CD14-positive monocyte (primary cell): ENCODE measurements at regions not wholly inside any gene's neighbourhood (a gene's known extent, or its start where the extent isn't known, plus 50 kb on each side); places are given as distances from the start of the nearest gene placed in this dataset.

ENCODE experiments used
- DNase-seq, 3 donors: peaks; one replicate each; pipeline ENCODE4 v3.0.0-alpha.2; 2011 to 2022
- H2AFZ ChIP-seq: 2 replicates; pipeline ENCODE4 v1.6.0; 2012; ENCODE audit warnings: mild to moderate bottlenecking, low read depth, low read length, inconsistent platforms; ENCODE audit not compliant: insufficient read depth, poor library complexity, severe bottlenecking
- H3K27ac ChIP-seq, 2 donors: 1 replicate in 1 of 2; 2 replicates in 1 of 2; pipeline ENCODE4 v1.5.1; 2012 to 2013; ENCODE audit warnings: low read length in 2 of 2, control low read depth in 1 of 2, inconsistent platforms in 1 of 2, low read depth in 1 of 2, mild to moderate bottlenecking in 1 of 2
- H3K27me3 ChIP-seq, 2 donors: one replicate each; pipeline versions ENCODE4 v1.6.0 to v1.6.1; 2011 to 2013; ENCODE audit warnings: low read length in 2 of 2; ENCODE audit not compliant: control insufficient read depth in 2 of 2, insufficient read depth in 2 of 2
- H3K36me3 ChIP-seq, 2 donors: replicated peaks in 1 of 2; 1 replicate in 1 of 2; 2 replicates in 1 of 2; pipeline versions ENCODE4 v1.5.1 to v1.6.1; 2012 to 2013; ENCODE audit warnings: low read length in 2 of 2, control low read depth in 1 of 2, inconsistent platforms in 1 of 2, mild to moderate bottlenecking in 1 of 2; ENCODE audit not compliant: insufficient read depth in 2 of 2, control insufficient read depth in 1 of 2
- H3K4me1 ChIP-seq, 2 donors: 1 replicate in 1 of 2; 2 replicates in 1 of 2; pipeline versions ENCODE4 v1.5.1 to v1.6.1; 2012 to 2013; ENCODE audit warnings: low read length in 2 of 2, control low read depth in 1 of 2, inconsistent platforms in 1 of 2, mild to moderate bottlenecking in 1 of 2, moderate library complexity in 1 of 2; ENCODE audit not compliant: insufficient read depth in 2 of 2, control insufficient read depth in 1 of 2
- H3K4me2 ChIP-seq: replicated peaks from 2 replicates; pipeline ENCODE3; 2012; ENCODE audit warnings: low read length, moderate library complexity, mild to moderate bottlenecking; ENCODE audit not compliant: poor library complexity, severe bottlenecking; ENCODE audit errors: extremely low read depth
- H3K4me3 ChIP-seq, 3 experiments: fragments of 200-600 bp in 1 of 3; sonication (generic) in 1 of 3; replicated peaks in 1 of 3; 1 replicate in 2 of 3; 2 replicates in 1 of 3; pipeline ENCODE4 v1.5.1; 2011 to 2013; ENCODE audit warnings: low read length in 3 of 3, mild to moderate bottlenecking in 3 of 3, control low read depth in 2 of 3, low read depth in 2 of 3, inconsistent platforms in 1 of 3, moderate library complexity in 1 of 3
- H3K79me2 ChIP-seq: 2 replicates; pipeline ENCODE4 v1.6.0; 2012; ENCODE audit warnings: mild to moderate bottlenecking, control low read depth, inconsistent platforms, low read length, moderate library complexity; ENCODE audit not compliant: insufficient read depth
- H3K9ac ChIP-seq: 2 replicates; pipeline ENCODE4 v1.6.0; 2017; ENCODE audit warnings: low read length, mild to moderate bottlenecking; ENCODE audit not compliant: insufficient read depth, poor library complexity, severe bottlenecking
- H3K9me3 ChIP-seq, 2 donors: replicated peaks in 1 of 2; 1 replicate in 1 of 2; 2 replicates in 1 of 2; pipeline versions ENCODE4 v1.5.1 to v1.6.1; 2012 to 2013; ENCODE audit warnings: low read length in 2 of 2, control low read depth in 1 of 2; ENCODE audit not compliant: control insufficient read depth in 1 of 2, insufficient read depth in 1 of 2
- H4K20me1 ChIP-seq: 2 replicates; pipeline ENCODE4 v1.6.0; 2012; ENCODE audit warnings: mild to moderate bottlenecking, low read length, control low read depth, moderate library complexity; ENCODE audit not compliant: insufficient read depth
- H3K27ac Mint-ChIP-seq, 7 donors: one replicate each; pipeline ENCODE4 v1.8.0; 2020; ENCODE audit warnings: mild to moderate bottlenecking in 7 of 7, mixed read lengths in 7 of 7, moderate library complexity in 6 of 7, inconsistent platforms in 2 of 7
- H3K27me3 Mint-ChIP-seq, 3 donors: one replicate each; pipeline ENCODE4 v1.8.0; 2021 to 2022; ENCODE audit warnings: low read depth in 3 of 3, mild to moderate bottlenecking in 3 of 3, mixed read lengths in 3 of 3, moderate library complexity in 3 of 3, inconsistent platforms in 1 of 3
- H3K36me3 Mint-ChIP-seq, 2 donors: one replicate each; pipeline ENCODE4 v1.8.0; 2020; ENCODE audit warnings: mixed read lengths in 2 of 2, inconsistent platforms in 1 of 2, mild to moderate bottlenecking in 1 of 2
- H3K4me1 Mint-ChIP-seq: one replicate; pipeline ENCODE4 v1.8.0; 2020; ENCODE audit warnings: mild to moderate bottlenecking, mixed read lengths
- H3K4me3 Mint-ChIP-seq, 2 donors: one replicate each; pipeline ENCODE4 v1.8.0; 2020; ENCODE audit warnings: mild to moderate bottlenecking in 2 of 2, mixed read lengths in 2 of 2, moderate library complexity in 1 of 2
- H3K9me3 Mint-ChIP-seq, 7 donors: one replicate each; pipeline ENCODE4 v1.8.0; 2020 to 2022; ENCODE audit warnings: mixed read lengths in 7 of 7, mild to moderate bottlenecking in 6 of 7, moderate library complexity in 6 of 7, inconsistent platforms in 2 of 7
- WGBS: methylation state at CpG from one replicate; pipeline ENCODE4 v1.1.5; 2013; ENCODE audit warnings: missing lambda C conversion rate; ENCODE audit not compliant: insufficient coverage; 5-methylcytosine and 5-hydroxymethylcytosine counted together
- intact Hi-C, 2 donors: fragments of 100-400 bp; cut with micrococcal nuclease; formaldehyde crosslinking; loops; one replicate each; pipeline versions ENCODE4 v1.15.0 to v1.15.1; 2023
- TF ChIP-seq, protein P1 (sequence below): fragments of 200-600 bp; IDR thresholded peaks from one replicate; pipeline ENCODE4 v1.8.0; 2022; ENCODE audit warnings: antibody characterized with exemption, mild to moderate bottlenecking

DNA sequence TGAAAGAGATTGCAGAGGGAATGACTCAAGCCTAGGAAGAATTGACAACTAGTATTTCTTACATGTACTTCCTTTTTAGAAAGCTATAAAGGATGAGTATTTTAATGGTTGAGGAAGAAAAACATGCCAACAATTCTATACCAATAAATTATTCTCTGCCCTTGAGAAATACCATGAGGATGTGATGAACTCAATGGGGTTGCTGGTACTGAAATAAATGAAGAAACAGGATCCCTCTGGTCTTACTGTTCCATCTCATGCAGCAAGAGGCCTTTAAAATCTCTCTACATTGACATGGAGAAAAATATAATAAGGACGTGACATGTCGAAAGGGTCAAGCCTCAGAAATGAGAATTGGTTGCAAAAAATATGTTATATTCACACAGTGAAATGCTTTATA, 477.3 kb downstream of the GABRG2 start:
- peaks cover 1 to 9% (median 4%) of the 10 kb centered on the region in 7 donors for H3K9me3 Mint-ChIP-seq
- no peaks in the 10 kb centered on the region for H3K27me3 Mint-ChIP-seq

DNA sequence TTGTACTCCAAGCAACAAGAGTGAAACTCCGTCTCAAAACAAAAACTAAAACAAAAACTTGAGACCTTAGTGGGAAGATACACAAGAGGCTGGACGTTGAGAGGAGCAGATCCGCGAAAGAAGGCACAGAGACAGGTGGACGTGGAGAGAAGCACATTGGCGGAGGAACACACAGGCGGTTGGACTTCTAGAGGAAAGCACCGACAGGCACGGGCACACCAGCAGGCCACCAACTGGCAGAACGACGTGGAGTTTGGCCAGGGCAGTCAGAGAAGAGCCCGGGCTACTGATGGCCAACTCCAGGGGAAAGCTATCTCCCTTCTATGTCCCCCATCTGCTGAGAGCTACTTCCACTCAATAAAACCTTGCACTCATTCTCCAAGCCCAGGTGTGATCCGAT, 482.7 kb downstream of the GABRG2 start:
- H3K9me3 ChIP-seq: peaks cover 8 to 18% of the 10 kb centered on the region in 2 donors
- Mint-ChIP-seq H3K9me3 (peaks cover 2 to 12% (median 8%) of the 10 kb centered on the region in 7 donors), H3K4me3 (no peak overlapping the region), H3K4me1 (no peaks in the 10 kb centered on the region), H3K27ac (no peak overlapping the region), H3K27me3 (peaks cover 0 to 3% (median 2%) of the 10 kb centered on the region in 3 donors), H3K36me3 (no peaks in the 10 kb centered on the region)
- no peaks in the 10 kb centered on the region for H3K4me1 ChIP-seq
- no peaks in the 10 kb centered on the region for H4K20me1 ChIP-seq
- H3K4me2 ChIP-seq: no peak overlapping the region
- no peaks in the 10 kb centered on the region for H3K79me2 ChIP-seq
- H3K27ac ChIP-seq: no peak overlapping the region
- no peaks in the 10 kb centered on the region for H3K27me3 ChIP-seq
- no peak for DNase-seq
- TF ChIP-seq, protein P1, sequence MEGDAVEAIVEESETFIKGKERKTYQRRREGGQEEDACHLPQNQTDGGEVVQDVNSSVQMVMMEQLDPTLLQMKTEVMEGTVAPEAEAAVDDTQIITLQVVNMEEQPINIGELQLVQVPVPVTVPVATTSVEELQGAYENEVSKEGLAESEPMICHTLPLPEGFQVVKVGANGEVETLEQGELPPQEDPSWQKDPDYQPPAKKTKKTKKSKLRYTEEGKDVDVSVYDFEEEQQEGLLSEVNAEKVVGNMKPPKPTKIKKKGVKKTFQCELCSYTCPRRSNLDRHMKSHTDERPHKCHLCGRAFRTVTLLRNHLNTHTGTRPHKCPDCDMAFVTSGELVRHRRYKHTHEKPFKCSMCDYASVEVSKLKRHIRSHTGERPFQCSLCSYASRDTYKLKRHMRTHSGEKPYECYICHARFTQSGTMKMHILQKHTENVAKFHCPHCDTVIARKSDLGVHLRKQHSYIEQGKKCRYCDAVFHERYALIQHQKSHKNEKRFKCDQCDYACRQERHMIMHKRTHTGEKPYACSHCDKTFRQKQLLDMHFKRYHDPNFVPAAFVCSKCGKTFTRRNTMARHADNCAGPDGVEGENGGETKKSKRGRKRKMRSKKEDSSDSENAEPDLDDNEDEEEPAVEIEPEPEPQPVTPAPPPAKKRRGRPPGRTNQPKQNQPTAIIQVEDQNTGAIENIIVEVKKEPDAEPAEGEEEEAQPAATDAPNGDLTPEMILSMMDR: no peak
- intact Hi-C loops: no loop called here
- H3K4me3 ChIP-seq: no peak overlapping the region
- 93% methylated on average over 13 of the region's 13 CpGs for WGBS
- H3K36me3 ChIP-seq: no peaks in the 10 kb centered on the region
- H2AFZ ChIP-seq: no peak overlapping the region
- no peak overlapping the region for H3K9ac ChIP-seq

More for the DNA sequence above, 477.3 kb downstream of the GABRG2 start:
- no peaks in the 10 kb centered on the region for H3K27me3 ChIP-seq
- DNase-seq: no peak
- WGBS: no CpG with 5 or more reads among the region's 2 CpGs
- H3K9me3 ChIP-seq: peaks cover 3 to 14% of the 10 kb centered on the region in 2 donors
- H3K4me1 Mint-ChIP-seq: no peaks in the 10 kb centered on the region
- no peak overlapping the region for H3K27ac ChIP-seq
- H3K27ac Mint-ChIP-seq: no peak overlapping the region
- no peak overlapping the region for H2AFZ ChIP-seq
- H3K4me3 Mint-ChIP-seq: no peak overlapping the region
- TF ChIP-seq, protein P1: no peak
- H3K4me1 ChIP-seq: no peaks in the 10 kb centered on the region
- H3K79me2 ChIP-seq: no peaks in the 10 kb centered on the region
- intact Hi-C loops: no loop called here
- no peak overlapping the region for H3K4me2 ChIP-seq
- no peak overlapping the region for H3K9ac ChIP-seq
- no peaks in the 10 kb centered on the region for H3K36me3 ChIP-seq
- H4K20me1 ChIP-seq: no peaks in the 10 kb centered on the region
- no peaks in the 10 kb centered on the region for H3K36me3 Mint-ChIP-seq
- H3K4me3 ChIP-seq: no peak overlapping the region
